ENCODE measurements at regions not wholly inside any gene's neighbourhood (a gene's known extent, or its start where the extent isn't known, plus 50 kb on each side); places are given as distances from the start of the nearest gene placed in this dataset.
A peak's percentile ranks its signal among the peaks of the same experiment; 100 is the strongest.

- no peaks in the 10 kb centered on the region for H3K9me3 Mint-ChIP-seq
- no peak for TF ChIP-seq CTCF (IDR thresholded peaks at IDR 0.05)
- no peak overlapping the region for H3K27ac Mint-ChIP-seq
- H3K27me3 Mint-ChIP-seq (ENCODE audit: insufficient read depth) = peaks cover 2% of the 10 kb centered on the region
- DNase-seq = no peak
- no peaks in the 10 kb centered on the region for H3K36me3 Mint-ChIP-seq (ENCODE audit: low read depth)
- no peak overlapping the region for H3K4me3 Mint-ChIP-seq
- H3K4me1 Mint-ChIP-seq (ENCODE audit: low read depth) = peaks cover 25% of the 10 kb centered on the region
Observed at GRCh38 chr18:70413455-70413854, 124.6 kb downstream of the SOCS6 start.

- no peak for DNase-seq
Observed at GRCh38 chr18:70411876-70412435, 123.1 kb downstream of the SOCS6 start.

GRCh38 chr18:70411307-70411706 is 122.5 kb downstream of the SOCS6 start:
- H3K4me3 Mint-ChIP-seq = no peak overlapping the region
- H3K27ac Mint-ChIP-seq = no peak overlapping the region
- peaks cover 3% of the 10 kb centered on the region for H3K27me3 Mint-ChIP-seq (ENCODE audit: insufficient read depth)
- TF ChIP-seq CTCF (IDR thresholded peaks at IDR 0.05) = no peak
- no peaks in the 10 kb centered on the region for H3K36me3 Mint-ChIP-seq (ENCODE audit: low read depth)
- DNase-seq = no peak
- peaks cover 16% of the 10 kb centered on the region for H3K4me1 Mint-ChIP-seq (ENCODE audit: low read depth)
- no peaks in the 10 kb centered on the region for H3K9me3 Mint-ChIP-seq

More at GRCh38 chr18:70411876-70412435, 123.1 kb downstream of the SOCS6 start:
- Mint-ChIP-seq H3K27me3 (ENCODE audit: insufficient read depth) (peaks cover 3% of the 10 kb centered on the region), H3K27ac (no peak overlapping the region), H3K9me3 (no peaks in the 10 kb centered on the region), H3K4me1 (ENCODE audit: low read depth) (peaks cover 16% of the 10 kb centered on the region), H3K36me3 (ENCODE audit: low read depth) (no peaks in the 10 kb centered on the region), H3K4me3 (no peak overlapping the region)
- 0 out of 2 replicates have a peak, but pooled peaks have one; percentile 19 for TF ChIP-seq CTCF (IDR thresholded peaks at IDR 0.05)

- peaks cover 15% of the 10 kb centered on the region for H3K4me1 Mint-ChIP-seq (ENCODE audit: low read depth)
- TF ChIP-seq CTCF (IDR thresholded peaks at IDR 0.05) = no peak
- peaks cover 3% of the 10 kb centered on the region for H3K27me3 Mint-ChIP-seq (ENCODE audit: insufficient read depth)
- H3K9me3 Mint-ChIP-seq = no peaks in the 10 kb centered on the region
- no peaks in the 10 kb centered on the region for H3K36me3 Mint-ChIP-seq (ENCODE audit: low read depth)
- DNase-seq = no peak
- H3K27ac Mint-ChIP-seq = no peak overlapping the region
- H3K4me3 Mint-ChIP-seq = no peak overlapping the region
Observed at GRCh38 chr18:70405052-70405451, 116.2 kb downstream of the SOCS6 start.

GRCh38 chr18:70400476-70400875 is 111.6 kb downstream of the SOCS6 start:
- Mint-ChIP-seq H3K9me3 (no peaks in the 10 kb centered on the region), H3K27ac (no peak overlapping the region), H3K4me1 (ENCODE audit: low read depth) (peaks cover 51% of the 10 kb centered on the region), H3K27me3 (ENCODE audit: insufficient read depth) (peaks cover 3% of the 10 kb centered on the region; the same call in 1 of the 2 replicates), H3K36me3 (ENCODE audit: low read depth) (no peaks in the 10 kb centered on the region), H3K4me3 (no peak overlapping the region)
- DNase-seq = no peak
- TF ChIP-seq CTCF (IDR thresholded peaks at IDR 0.05) = no peak
